Astrocyte of the hippocampus (primary cell): ENCODE measurements at regions not wholly inside any gene's neighbourhood (a gene's known extent, or its start where the extent isn't known, plus 50 kb on each side); places are given as distances from the start of the nearest gene placed in this dataset.
"Not testable (repeated sequence)": the region's sequence is repeated elsewhere in the genome, so short reads cannot be mapped to it uniquely, and the experiment has no call there.

Source experiments
- DNase-seq: peaks from one replicate; pipeline ENCODE4 v3.0.0; 2011; ENCODE audit warnings: low read depth, low spot score

DNA sequence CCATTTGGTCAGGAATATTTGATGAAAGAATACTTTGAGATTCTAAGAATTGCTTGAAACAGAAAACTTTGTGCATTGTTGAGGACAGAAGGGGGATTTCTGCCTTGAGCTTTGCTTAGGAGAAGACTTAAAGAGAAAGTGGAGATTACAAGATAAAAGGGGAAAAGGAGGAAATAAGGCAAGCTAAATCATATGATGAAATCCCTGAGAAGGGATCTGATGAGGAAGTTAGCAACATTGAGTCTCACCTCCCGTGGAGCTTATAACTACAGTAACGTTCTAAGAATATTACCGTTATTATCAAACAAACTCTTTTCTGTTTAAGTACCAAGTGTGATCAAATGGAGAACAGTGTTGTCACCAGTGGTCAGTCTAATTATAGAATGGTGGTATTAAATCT lies 414.7 kb upstream of the NAALADL2 start:
- no peak for DNase-seq

DNA sequence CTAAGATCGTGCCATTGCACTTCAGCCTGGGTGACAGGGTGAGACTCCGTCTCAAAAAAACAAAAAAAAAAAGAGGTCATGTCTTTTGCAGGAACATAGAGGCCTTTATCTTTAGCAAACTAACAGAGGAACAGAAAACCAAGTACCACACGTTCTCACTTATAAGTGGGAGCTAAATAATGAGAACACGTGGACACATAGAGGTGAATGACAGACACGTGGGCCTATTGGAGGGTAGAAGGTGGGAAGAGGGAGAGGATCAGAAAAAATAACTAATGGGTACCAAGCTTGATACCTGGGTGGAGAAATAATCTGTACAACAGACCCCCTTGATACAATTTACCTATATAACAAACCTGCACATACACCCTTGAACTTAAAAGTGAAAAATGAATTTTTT lies 401.4 kb upstream of the NAALADL2 start:
- no peak for DNase-seq

DNA sequence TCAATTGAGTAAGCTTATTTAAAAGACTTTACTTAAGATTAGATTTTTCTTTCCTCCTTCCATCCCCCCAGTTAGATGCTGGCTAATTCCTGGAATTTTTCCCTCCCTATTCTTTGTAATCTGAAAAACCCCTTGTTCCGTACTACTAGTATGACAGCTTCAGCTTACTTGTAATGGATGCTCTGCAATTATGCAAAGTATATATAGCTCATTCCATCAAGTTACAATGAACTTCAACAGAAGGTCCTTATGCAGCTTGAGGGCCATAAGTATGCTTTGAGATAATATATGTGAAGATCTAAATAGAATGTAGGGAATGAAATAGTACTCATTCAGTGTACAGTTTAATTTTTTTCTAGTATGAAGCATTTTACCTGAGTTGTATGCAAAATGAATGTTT lies 398.3 kb upstream of the NAALADL2 start:
- peak; percentile 17 for DNase-seq

DNA sequence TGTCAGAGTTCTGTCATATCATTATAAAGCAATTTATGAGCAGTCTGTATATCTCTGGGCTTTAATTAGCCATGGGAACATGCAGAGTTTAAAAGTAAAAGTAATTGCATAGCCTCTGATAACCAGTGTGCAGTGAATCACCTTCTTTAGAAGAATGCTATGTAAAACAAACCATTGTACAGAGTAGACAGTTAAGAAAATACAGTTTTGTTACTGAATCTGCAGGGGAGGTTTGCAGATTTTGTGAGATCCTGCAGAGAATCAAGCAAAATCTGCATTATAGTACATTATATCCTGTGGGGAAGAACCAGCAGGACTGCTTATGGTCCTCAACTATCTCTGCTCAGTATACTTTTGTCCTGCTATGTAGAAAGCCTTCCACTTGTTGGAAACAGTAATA lies 396.2 kb upstream of the NAALADL2 start:
- DNase-seq, result peak; percentile 20

DNA sequence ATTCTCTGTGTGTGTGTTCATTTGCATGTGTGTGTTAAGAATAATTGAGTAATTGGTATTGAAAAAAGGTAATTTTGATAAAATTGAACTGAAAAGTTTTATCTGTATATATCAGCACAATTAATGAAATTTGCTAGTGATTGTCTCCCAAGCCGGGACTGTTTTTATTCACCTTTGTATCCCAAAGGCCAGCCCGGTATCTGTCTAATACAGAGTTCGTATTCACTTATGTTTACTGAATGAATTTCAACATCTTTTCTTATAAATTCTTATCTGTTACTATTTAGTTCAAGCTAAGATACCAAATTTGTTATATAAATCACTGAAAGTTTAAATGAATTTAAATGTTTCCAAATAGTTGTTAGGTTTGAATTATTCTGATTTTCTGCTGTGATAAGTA lies 394.0 kb upstream of the NAALADL2 start:
- no peak for DNase-seq

DNA sequence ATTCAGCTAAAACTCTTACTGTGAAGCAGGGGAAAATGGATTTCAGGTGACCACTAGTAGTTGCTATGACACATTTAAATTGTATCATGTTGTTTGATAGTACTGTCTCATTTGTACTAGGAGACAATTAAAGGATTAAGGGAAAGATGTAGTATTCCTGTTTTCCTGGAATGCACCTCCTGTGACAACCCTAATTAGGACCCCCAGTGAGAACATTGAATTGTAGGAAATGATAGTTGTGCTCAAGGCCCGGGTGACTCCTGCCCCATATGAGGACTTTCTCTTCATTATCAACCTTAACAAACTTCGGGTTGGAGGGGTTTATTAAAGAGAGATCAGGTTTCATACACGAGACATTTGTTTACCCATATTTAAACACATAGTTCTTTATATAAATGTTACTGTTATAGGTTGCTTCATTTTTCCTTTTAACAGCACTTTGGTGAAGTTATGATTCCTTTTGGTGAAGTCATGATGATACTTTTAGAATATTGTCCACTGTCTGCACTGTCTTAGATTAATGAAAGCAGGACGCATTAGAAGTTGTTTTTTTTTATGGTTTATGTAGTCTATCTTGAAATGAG lies 392.6 kb upstream of the NAALADL2 start:
- no peak for DNase-seq

DNA sequence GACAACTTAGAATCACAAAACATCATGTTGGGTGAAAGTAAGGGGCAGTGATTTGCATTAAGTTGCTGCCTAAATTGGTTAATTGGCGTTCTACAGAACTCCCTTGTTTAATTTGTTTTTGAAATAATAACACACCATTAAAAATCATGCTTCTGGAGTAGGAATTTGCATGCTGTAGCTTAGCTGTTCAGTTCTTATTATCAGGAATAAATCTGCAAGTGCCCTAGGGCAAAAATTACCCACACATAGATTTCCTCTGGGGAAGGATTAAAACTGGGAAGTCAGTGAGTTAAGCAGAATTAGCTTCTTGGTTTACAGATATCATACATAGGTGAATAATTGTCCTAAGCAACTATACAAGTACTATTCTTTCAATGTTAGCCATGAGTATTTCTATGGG lies 381.6 kb upstream of the NAALADL2 start:
- no peak for DNase-seq

DNA sequence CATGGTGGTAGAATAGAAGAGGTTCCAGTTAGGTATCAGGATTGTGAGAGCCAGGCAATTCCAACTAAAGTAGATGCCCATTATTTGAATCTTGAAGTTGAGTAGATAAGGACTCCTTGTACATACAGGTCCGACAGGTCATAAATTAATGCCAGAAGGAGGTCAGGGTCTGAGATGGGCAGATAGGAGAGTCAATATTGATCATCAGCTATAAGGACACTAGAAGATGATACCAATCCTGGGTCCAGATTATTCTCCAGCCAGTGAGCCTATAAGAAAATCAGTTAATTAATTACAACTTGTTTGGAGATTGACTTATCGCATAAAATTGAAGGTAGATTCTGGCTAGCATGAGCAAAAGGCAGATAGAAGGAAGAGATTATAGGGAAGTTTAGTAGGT lies 378.4 kb upstream of the NAALADL2 start:
- no peak for DNase-seq

DNA sequence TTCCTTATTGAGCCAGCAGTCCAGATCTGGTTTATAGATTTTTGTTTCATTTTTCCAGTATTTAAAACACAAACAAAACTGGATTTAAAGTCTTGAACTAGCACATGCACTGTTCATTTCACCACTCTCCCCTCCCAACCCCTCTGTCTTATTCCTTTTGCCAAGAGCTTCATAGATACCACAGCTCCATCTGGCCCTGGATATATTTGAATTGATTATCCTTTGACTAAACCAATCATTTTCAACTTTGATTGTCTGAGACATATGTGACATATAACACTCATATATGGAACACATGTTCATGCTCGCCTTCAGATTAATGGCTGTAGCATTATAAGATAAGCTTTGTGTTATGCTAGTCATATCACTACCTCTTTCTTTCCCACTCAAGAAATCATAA lies 376.6 kb upstream of the NAALADL2 start:
- no peak for DNase-seq

DNA sequence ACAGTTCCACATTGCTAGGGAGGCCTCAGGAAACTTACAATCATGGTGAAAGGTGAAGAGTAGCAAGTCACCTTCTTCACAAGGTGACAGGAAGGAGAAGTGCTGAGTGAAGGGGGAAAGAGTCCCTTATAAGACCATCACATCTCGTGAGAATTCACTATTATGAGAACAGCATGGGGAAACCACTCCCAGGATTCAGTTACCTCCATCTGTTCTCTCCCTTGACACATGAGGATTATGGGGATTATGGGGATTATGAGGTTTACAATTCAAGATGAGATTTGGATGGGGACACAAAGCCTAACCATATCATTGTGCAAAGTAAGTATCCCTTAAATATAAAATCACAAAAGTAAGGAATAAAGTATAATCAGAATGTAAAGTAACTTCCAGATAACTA lies 375.9 kb upstream of the NAALADL2 start:
- DNase-seq, result no peak

DNA sequence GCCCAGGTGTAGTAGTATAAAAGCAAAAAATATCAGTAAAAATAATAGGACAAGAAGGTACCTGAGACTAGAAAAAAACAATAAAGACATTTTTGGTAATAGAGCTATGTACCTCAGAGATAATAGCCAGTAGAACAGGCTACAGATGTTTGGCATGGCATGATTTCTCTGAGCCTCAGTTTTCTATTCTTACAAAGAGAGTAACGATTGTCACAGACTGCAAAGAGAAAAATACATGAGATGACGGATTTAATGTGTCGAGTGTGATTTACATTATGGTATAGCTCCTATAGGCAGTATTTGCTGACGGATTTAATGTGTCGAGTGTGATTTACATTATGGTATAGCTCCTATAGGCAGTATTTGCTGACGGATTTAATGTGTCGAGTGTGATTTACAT lies 375.3 kb upstream of the NAALADL2 start:
- not testable (repeated sequence) for DNase-seq

DNA sequence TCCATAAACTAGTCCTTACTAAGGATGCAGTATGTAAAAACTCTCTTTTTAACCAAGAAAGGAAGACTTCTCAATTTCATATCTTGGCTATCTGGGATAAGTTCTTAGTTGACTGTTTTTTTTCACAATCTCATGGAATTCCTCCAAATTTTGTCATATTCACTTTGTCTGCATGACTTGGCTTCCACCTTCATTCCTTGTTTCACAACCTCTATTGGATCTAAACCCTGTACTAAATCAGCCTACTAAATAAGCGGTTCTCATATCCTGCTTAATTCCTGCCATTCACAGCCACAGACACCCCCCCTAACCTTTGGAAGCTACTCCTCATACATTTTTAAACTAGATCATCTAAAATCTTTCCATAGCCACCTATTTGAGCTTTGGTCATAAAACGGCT lies 370.6 kb upstream of the NAALADL2 start:
- DNase-seq, result no peak

DNA sequence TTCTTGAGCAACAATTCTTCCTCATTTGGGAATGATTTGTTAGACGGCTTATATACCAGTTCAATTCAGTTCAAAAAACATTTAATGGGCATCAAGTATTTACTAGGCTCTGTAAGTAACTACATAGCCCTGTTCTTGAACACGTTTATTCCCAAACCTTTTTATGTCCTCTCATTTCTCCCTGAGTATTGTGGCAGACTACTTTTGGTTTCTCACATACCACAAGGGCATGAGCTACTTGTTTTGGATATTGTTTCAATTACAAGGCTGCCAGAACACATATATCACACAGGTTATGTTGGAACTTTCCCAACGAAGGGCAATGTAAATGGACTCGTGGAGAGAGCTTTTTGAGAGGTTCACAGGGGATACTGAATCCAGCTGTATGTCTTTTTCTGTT lies 363.8 kb upstream of the NAALADL2 start:
- DNase-seq, result peak; percentile 5

DNA sequence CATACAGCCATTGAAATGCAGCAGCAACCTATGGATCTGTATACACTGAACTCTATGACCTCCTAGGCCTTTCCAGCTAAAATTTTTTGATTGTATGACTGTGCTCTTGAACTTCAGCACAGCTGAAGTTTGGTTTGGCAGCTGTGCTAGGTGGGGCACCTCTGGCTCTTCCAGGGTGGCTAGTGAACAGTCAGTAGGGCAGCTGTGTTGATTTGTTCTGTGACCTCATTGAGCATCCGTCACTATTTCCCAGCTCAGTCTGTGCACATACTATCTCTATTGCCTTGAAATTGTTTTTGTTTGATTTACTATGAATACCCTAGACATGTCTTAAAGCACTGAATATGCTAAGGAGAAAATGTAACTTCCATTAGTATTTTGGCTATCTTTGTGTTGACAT lies 363.2 kb upstream of the NAALADL2 start:
- DNase-seq, result no peak

DNA sequence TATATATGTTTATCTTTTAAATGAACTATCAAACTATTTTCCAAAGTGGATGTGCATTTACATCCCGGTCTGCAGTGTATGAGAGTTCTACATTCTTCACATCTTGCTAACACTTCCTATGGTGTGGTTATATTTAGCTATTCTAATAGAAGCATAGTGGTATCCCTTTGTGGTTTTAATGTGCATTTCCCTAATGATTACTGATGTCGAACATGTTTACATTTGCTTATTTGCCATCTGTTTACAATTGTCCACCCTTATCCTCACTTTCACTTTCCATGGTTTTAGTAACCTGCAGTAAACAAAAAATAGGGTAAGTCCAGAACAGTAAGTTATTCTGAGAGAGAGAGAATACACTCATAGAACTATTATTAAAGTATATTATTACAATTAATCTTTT lies 360.5 kb upstream of the NAALADL2 start:
- DNase-seq, result peak; percentile 11

DNA sequence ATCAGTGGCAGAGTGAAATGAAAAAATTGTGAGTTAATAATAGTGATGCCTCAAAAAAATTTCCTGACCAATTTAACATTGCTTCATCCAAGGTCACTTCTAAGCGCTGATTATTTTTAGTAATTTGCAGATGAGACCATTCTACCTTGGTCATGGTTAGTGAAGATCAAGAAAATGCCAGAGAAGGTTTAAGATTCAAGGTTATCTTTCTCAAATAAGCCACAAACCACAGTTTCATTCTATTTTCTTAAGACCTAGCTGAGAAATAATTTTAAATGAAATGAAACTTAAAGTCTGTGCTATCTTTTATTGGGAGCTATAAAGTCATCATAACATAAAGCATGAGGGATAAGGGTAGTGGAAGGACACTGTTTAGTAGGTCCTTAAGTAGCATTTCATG lies 353.9 kb upstream of the NAALADL2 start:
- no peak for DNase-seq

DNA sequence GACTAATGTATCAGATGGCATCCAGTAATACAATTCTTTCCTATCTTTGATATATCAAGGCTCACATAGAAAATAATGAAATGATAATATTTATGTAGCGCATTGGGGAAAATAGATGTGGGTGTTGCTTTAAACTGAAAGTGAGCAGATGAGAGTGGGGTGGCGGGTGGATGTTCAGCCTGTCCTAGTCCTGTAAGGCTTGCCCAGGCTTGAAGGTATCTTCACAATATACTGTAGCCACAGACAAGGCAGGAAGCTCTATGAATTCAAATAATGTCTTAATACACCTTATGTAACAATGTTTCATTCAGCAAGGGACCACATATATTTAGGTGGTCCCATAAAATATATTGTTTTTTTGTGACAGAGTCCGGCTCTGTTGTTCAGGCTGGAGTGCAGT lies 334.9 kb upstream of the NAALADL2 start:
- DNase-seq, result no peak

DNA sequence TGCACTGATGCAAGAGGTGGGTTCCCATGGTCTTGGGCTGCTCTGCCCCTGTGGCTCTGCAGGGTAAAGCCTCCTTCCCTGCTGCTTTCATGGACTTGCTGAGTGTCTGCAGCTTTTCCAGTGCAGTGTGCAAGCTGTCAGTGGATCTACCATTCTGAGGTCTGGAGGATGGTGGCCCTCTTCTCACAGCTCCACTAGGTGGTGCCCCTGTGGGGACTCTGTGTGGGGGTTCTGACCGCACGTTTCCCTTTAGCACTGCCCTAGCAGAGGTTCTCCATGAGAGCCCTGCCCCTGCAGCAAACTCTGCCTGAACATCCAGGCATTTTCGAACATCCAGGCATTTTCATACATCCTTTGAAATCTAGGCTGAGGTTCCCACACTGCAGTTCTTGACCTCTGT lies 329.8 kb upstream of the NAALADL2 start:
- DNase-seq, result no peak

DNA sequence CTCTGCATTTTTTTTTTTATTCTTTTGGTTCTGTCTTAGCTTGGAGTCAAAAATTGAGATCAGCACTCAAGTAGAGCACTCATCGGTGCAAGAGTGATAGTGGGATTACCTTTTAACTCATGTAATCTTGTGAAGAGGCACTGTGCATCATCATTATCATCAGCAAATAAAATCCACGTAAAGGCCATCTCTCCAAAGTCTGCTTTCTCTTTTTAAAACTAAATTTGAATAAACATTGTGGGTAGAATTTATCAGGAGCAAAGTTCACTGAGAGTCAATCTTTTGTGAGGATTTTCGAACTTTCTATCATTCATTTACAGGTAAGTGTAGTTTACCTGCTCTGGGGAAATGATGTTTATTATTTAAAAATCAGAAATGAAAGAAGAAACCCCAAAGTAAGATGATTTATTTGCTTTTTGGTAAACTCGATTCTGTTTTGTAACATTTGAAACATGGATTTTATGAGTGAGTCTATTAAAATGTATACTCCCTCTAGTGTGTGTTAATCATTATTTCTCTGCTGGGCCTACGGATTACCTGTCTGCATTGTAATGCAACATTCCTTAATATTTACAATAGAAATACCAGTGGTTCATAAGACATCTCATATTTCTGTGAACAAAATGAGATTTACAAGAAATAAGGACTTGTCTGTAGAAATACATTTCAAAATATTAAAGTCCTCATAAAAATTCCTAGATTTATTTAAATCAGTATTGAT lies 327.7 kb upstream of the NAALADL2 start:
- no peak for DNase-seq

DNA sequence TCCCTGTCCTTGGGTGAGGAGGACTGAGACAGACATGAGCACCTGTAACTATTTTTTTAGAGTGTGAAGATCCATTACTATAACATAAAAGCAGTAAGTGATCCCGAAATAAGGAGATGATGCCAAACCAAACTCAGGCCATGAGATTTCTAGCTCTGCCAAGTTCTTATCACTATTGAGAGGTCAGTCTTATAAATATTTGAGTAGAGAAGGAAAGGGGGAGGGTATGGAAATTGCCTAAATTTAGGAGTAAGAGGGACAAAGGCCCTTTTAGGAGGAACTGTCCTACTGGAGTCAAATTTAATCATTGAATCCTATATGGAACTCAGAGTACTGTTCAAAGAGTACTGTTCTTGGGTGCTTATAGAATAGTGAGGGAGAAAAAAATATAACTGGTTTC lies 326.9 kb upstream of the NAALADL2 start:
- DNase-seq, result peak; percentile 11

DNA sequence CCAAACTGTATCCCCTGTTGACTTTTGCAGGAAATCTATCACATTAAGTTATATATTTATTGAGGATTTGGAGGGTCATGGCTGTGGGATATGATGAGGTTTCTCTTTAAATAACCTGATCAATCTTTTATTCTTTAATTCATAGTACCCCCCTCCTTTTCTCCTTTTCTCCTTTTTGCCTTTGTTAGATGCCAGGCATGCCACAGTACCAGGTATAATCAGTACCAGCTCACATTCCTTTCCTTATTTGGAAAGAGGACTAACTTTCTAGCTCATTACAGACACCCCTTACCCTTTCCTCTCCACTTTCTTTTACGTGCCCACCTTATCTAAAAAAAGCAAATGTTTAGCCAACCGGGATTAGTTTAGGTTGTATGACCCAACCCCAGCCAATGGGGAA lies 326.4 kb upstream of the NAALADL2 start:
- peak; percentile 19 for DNase-seq

DNA sequence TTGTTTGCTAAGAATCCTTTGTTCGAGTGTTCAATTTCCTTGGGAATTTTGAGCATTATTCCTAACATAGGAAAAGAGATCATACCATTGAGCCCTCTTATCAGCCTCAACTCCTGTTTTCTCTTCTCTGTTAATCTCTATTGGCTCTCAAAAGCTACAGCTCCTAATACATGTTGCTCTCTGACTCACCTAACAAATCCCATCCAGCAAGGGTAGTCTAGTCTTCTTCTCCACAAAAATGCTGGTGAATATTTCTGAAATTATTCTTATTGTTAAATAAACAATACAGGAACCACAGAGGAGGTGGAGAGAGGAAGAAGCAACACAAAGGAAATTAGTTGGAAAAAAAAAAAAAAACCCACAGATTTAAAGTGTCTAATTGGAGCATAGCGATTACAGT lies 325.8 kb upstream of the NAALADL2 start:
- peak; percentile 70 for DNase-seq

DNA sequence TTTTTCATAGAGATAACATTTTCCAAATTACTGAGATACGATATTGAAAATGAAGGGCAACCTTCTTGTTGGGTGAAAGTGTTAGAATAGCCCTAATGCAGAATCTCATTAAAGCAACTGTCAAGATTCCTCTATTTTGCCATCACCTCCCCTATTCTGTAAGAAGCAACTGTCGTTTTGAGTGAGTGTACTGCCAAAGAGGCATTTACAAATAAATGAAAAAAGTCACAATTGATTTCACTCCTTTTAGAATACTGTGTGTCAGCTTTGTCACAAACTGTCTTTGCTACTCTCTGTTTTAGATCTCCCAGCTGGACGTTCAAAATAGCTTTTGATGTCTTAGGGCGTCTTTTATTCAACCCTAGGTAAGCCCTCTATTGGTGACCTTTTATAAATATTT lies 322.8 kb upstream of the NAALADL2 start:
- DNase-seq, result no peak

DNA sequence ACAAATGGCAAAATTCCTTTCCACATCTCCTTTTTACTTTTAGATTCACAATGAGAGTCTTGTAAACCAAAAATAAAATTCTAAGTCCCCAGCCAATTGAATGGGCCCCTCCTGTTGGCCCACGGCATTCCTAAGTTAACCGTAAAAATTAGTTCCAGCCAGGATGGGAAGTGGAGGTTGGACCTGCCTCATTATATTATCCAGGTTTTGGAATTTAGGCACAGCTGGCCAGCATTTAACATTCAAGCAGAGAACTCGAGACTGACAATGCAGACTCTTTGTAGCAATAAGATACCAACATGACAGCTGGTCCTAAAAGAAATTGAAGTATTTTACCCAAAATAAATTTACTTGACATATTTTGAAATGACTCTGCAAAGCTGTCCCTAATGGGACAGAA lies 321.0 kb upstream of the NAALADL2 start:
- DNase-seq, result no peak
